H1 (cell line): ENCODE measurements at regions not wholly inside any gene's neighbourhood (a gene's known extent, or its start where the extent isn't known, plus 50 kb on each side); places are given as distances from the start of the nearest gene placed in this dataset.
A peak's percentile ranks its signal among the peaks of the same experiment; 100 is the strongest.

Experiments used
- CTCF ChIA-PET: fragments of 300-600 bp; sonication (Branson Sonifier 250); formaldehyde crosslinking; loops from one replicate; lab custom pipeline; 2021; ENCODE audit not compliant: partially characterized antibody; lab: Charles Lee
- POLR2A ChIA-PET: fragments of 300-600 bp; sonication (Branson Sonifier 250); formaldehyde crosslinking; loops from one replicate; lab custom pipeline; 2021; ENCODE audit warnings: inconsistent platforms; ENCODE audit not compliant: partially characterized antibody; lab: Charles Lee
- DNase-seq, 2 experiments: peaks; one replicate each; pipeline versions ENCODE4 v3.0.0 to v3.0.0-alpha.2; 2010 to 2022; ENCODE audit warnings: low spot score in 2 of 2, low read depth in 1 of 2, mixed read lengths in 1 of 2
- FAIRE-seq: peaks from 2 replicates; lab custom pipeline; 2011; peaks lifted over from hg19 to GRCh38; lab: Jason Lieb, UNC
- H2AFZ ChIP-seq: 2 replicates; pipeline ENCODE4 v1.8.1; 2012; ENCODE audit warnings: low read length, inconsistent platforms
- H2AK5ac ChIP-seq: 2 replicates; pipeline ENCODE4 v1.6.1; 2013; ENCODE audit warnings: low read depth, low read length
- H2BK120ac ChIP-seq: replicated peaks from 2 replicates; pipeline ENCODE3; 2013; ENCODE audit warnings: low read depth, low read length, inconsistent platforms
- H2BK12ac ChIP-seq: 2 replicates; pipeline ENCODE4 v1.6.1; 2013; ENCODE audit warnings: low read depth, low read length
- H2BK15ac ChIP-seq: 2 replicates; pipeline ENCODE4 v1.6.1; 2013; ENCODE audit warnings: low read length
- H2BK20ac ChIP-seq: 2 replicates; pipeline ENCODE4 v1.6.1; 2013; ENCODE audit warnings: low read length
- H2BK5ac ChIP-seq: 2 replicates; pipeline ENCODE4 v1.6.1; 2013; ENCODE audit warnings: low read depth, low read length
- H3K14ac ChIP-seq: 2 replicates; pipeline ENCODE4 v1.6.1; 2013; ENCODE audit warnings: inconsistent platforms; ENCODE audit not compliant: insufficient read length
- H3K18ac ChIP-seq: 2 replicates; pipeline ENCODE4 v1.6.1; 2013; ENCODE audit warnings: low read length; ENCODE audit errors: extremely low read depth
- H3K23ac ChIP-seq: 2 replicates; pipeline ENCODE4 v1.6.1; 2013; ENCODE audit warnings: inconsistent platforms; ENCODE audit not compliant: insufficient read length
- H3K23me2 ChIP-seq: 2 replicates; pipeline ENCODE4 v1.6.1; 2013; ENCODE audit warnings: low read depth, low read length
- H3K27ac ChIP-seq: 2 replicates; pipeline ENCODE4 v1.6.1; 2011; ENCODE audit warnings: low read depth, low read length, inconsistent platforms
- H3K27me3 ChIP-seq, 4 experiments: replicated peaks in 1 of 4; 1 replicate in 1 of 4; 2 replicates in 3 of 4; pipeline versions ENCODE4 v1.6.1 to v1.8.1; 2011 to 2013; ENCODE audit warnings: low read length in 3 of 4, mild to moderate bottlenecking in 3 of 4, inconsistent platforms in 2 of 4, mixed read lengths in 2 of 4, moderate library complexity in 1 of 4; ENCODE audit not compliant: control insufficient read depth in 3 of 4, insufficient read depth in 3 of 4; ENCODE audit errors: extremely low read depth in 1 of 4
- H3K36me3 ChIP-seq, 4 experiments: 2 replicates each; pipeline versions ENCODE4 v1.6.1 to v1.8.1; 2011 to 2013; ENCODE audit warnings: mild to moderate bottlenecking in 4 of 4, low read length in 3 of 4, moderate library complexity in 2 of 4, control low read depth in 1 of 4, inconsistent platforms in 1 of 4; ENCODE audit not compliant: insufficient read depth in 4 of 4, control insufficient read depth in 2 of 4
- H3K4ac ChIP-seq: replicated peaks from 2 replicates; pipeline ENCODE3; 2013; ENCODE audit warnings: low read length, low read depth, mixed read lengths, inconsistent platforms; ENCODE audit not compliant: insufficient read length
- H3K4me1 ChIP-seq, 4 experiments: replicated peaks in 1 of 4; 1 replicate in 1 of 4; 2 replicates in 3 of 4; pipeline versions ENCODE4 v1.6.1 to v1.8.1; 2011 to 2013; ENCODE audit warnings: low read length in 3 of 4, inconsistent platforms in 2 of 4, mixed read lengths in 1 of 4; ENCODE audit not compliant: insufficient read depth in 4 of 4, control insufficient read depth in 3 of 4
- H3K4me2 ChIP-seq, 2 experiments: 2 replicates each; pipeline versions ENCODE4 v1.6.1 to v1.8.1; 2011 to 2013; ENCODE audit warnings: low read depth in 2 of 2, low read length in 2 of 2, control low read depth in 1 of 2, inconsistent platforms in 1 of 2, mild to moderate bottlenecking in 1 of 2; ENCODE audit not compliant: insufficient read depth in 1 of 2
- H3K4me3 ChIP-seq, 4 experiments: fragments of 200-600, 300-600 bp in 1 of 4; sonication (generic), shearing (Covaris generic), sonication (Bioruptor Twin) in 1 of 4; 2 replicates each; pipeline versions ENCODE4 v1.5.1 to v1.8.1; 2011 to 2016; ENCODE audit warnings: low read length in 4 of 4, low read depth in 3 of 4, control low read depth in 2 of 4, inconsistent platforms in 2 of 4, mild to moderate bottlenecking in 2 of 4, mixed read lengths in 1 of 4, moderate library complexity in 1 of 4; ENCODE audit not compliant: insufficient read depth in 2 of 4; ENCODE audit errors: extremely low read depth in 1 of 4
- H3K56ac ChIP-seq: replicated peaks from 2 replicates; pipeline ENCODE3; 2013; ENCODE audit warnings: low read depth, mild to moderate bottlenecking, mixed read lengths, low read length, inconsistent platforms; ENCODE audit not compliant: insufficient read length
- H3K79me1 ChIP-seq: 2 replicates; pipeline ENCODE4 v1.6.1; 2013; ENCODE audit warnings: low read depth, low read length, control low read depth
- H3K79me2 ChIP-seq, 2 experiments: 2 replicates each; pipeline versions ENCODE4 v1.6.1 to v1.8.1; 2012 to 2013; ENCODE audit warnings: low read length in 2 of 2, mild to moderate bottlenecking in 2 of 2, inconsistent platforms in 1 of 2; ENCODE audit not compliant: insufficient read depth in 2 of 2, control insufficient read depth in 1 of 2
- H3K9ac ChIP-seq, 4 experiments: replicated peaks in 1 of 4; 1 replicate in 1 of 4; 2 replicates in 3 of 4; pipeline versions ENCODE4 v1.6.1 to v1.8.1; 2011 to 2013; ENCODE audit warnings: low read depth in 3 of 4, low read length in 3 of 4, control low read depth in 2 of 4, mild to moderate bottlenecking in 2 of 4, moderate library complexity in 2 of 4, inconsistent platforms in 1 of 4; ENCODE audit errors: extremely low read depth in 1 of 4
- H3K9me3 ChIP-seq, 2 experiments: 2 replicates each; pipeline versions ENCODE4 v1.6.1 to v1.8.1; 2012 to 2013; ENCODE audit warnings: mild to moderate bottlenecking in 2 of 2, moderate library complexity in 2 of 2, control low read depth in 1 of 2, inconsistent platforms in 1 of 2, low read depth in 1 of 2, low read length in 1 of 2, mixed read lengths in 1 of 2; ENCODE audit not compliant: insufficient read depth in 2 of 2
- H4K20me1 ChIP-seq, 2 experiments: replicated peaks in 1 of 2; 2 replicates each; pipeline versions ENCODE3 to v1.8.1; 2011 to 2013; ENCODE audit warnings: inconsistent platforms in 2 of 2, low read length in 2 of 2, mild to moderate bottlenecking in 1 of 2; ENCODE audit not compliant: insufficient read depth in 2 of 2, control insufficient read depth in 1 of 2
- H4K5ac ChIP-seq: 2 replicates; pipeline ENCODE4 v1.6.1; 2013; ENCODE audit warnings: low read length, low read depth, mixed read lengths, inconsistent platforms; ENCODE audit not compliant: insufficient read length
- H4K8ac ChIP-seq: 2 replicates; pipeline ENCODE4 v1.8.0; 2013; ENCODE audit warnings: mild to moderate bottlenecking, moderate library complexity, low read length, inconsistent platforms; ENCODE audit not compliant: insufficient read depth; ENCODE audit errors: extremely low read depth
- H4K91ac ChIP-seq: replicated peaks from 2 replicates; pipeline ENCODE3; 2013; ENCODE audit warnings: low read length, mixed read lengths, inconsistent platforms; ENCODE audit not compliant: insufficient read length
- ASH2L ChIP-seq: fragments of 200-600, 300-600 bp; sonication (generic); IDR thresholded peaks from one replicate; pipeline ENCODE4 v1.7.1; 2017; ENCODE audit warnings: low read length
- ATF3 ChIP-seq: IDR thresholded peaks from 2 replicates; pipeline ENCODE4 v1.6.1; 2011; ENCODE audit warnings: low read depth, mild to moderate bottlenecking, low read length; ENCODE audit not compliant: insufficient read depth
- BRCA1 ChIP-seq: IDR thresholded peaks from 2 replicates; pipeline ENCODE4 v1.6.1; 2012; ENCODE audit warnings: low read depth, low read length, improper control_type of control experiment
- CBX8 ChIP-seq: fragments of 300-800, 300-1000 bp; sonication (generic); IDR thresholded peaks from 2 replicates; pipeline ENCODE4 v1.7.1; 2016; ENCODE audit warnings: low read depth, low read length, borderline replicate concordance
- EGR1 ChIP-seq: IDR thresholded peaks from 2 replicates; pipeline ENCODE4 v1.6.1; 2011; ENCODE audit warnings: low read depth, low read length, borderline replicate concordance
- GABPA ChIP-seq: IDR thresholded peaks from 2 replicates; pipeline ENCODE4 v1.6.1; 2011; ENCODE audit warnings: mild to moderate bottlenecking, low read length, moderate library complexity, borderline replicate concordance; ENCODE audit not compliant: insufficient read depth
- JUN ChIP-seq: IDR thresholded peaks from 2 replicates; pipeline ENCODE4 v1.6.1; 2011; ENCODE audit warnings: low read depth, mild to moderate bottlenecking, improper control_type of control experiment, low read length
- MAX ChIP-seq: IDR thresholded peaks from 2 replicates; pipeline ENCODE4 v1.6.1; 2012; ENCODE audit warnings: inconsistent platforms
- POU5F1 ChIP-seq: IDR thresholded peaks from 2 replicates; pipeline ENCODE4 v1.6.1; 2011; ENCODE audit warnings: low read depth, mild to moderate bottlenecking, low read length, moderate library complexity
- RFX5 ChIP-seq: IDR thresholded peaks from 2 replicates; pipeline ENCODE4 v1.6.1; 2011; ENCODE audit warnings: low read depth, low read length, improper control_type of control experiment, borderline replicate concordance
- SRF ChIP-seq: IDR thresholded peaks from 2 replicates; pipeline ENCODE4 v1.6.1; 2011; ENCODE audit warnings: mild to moderate bottlenecking, low read depth, low read length, moderate library complexity
- TCF12 ChIP-seq: IDR thresholded peaks from 2 replicates; pipeline ENCODE4 v1.6.1; 2011; ENCODE audit warnings: low read depth, mild to moderate bottlenecking, low read length
- WGBS, 2 experiments: shearing (Covaris generic) in 1 of 2; methylation state at CpG; one replicate each; pipeline versions ENCODE4 v1.1.6 to v1.1.7; 2013 to 2015; ENCODE audit warnings: low lambda C conversion rate in 2 of 2, mixed read lengths in 2 of 2, inconsistent platforms in 1 of 2, low coverage in 1 of 2, missing lambda C conversion rate in 1 of 2; ENCODE audit not compliant: insufficient replicate concordance in 2 of 2, insufficient coverage in 1 of 2, insufficient read length in 1 of 2; ENCODE audit errors: extremely low coverage in 1 of 2, missing lambda C conversion rate in 1 of 2; 5-methylcytosine and 5-hydroxymethylcytosine counted together

- Histone ChIP-seq H3K23me2 (no peaks in the 10 kb centered on the region), H3K23ac (no peak overlapping the region), H3K14ac (no peak overlapping the region), H3K9me3 (peaks cover 3 to 7% of the 10 kb centered on the region in 2 experiments; a peak in 1 of 4 replicates), H2BK20ac (no peak overlapping the region), H4K8ac (no peak overlapping the region), H4K5ac (no peak overlapping the region), H2BK120ac (no peak overlapping the region), H3K27ac (no peak overlapping the region), H2BK15ac (0 out of 2 replicates have a peak overlapping the region, but pooled peaks have one; percentile 4), H2BK12ac (no peak overlapping the region), H3K9ac (no peak overlapping the region), H4K20me1 (no peaks in the 10 kb centered on the region), H3K4ac (no peak overlapping the region), H3K56ac (no peak overlapping the region), H2AK5ac (no peak overlapping the region), H3K4me3 (no peak overlapping the region), H3K4me1 (peaks cover 0 to 2% (median 0%) of the 10 kb centered on the region in 4 experiments; a peak in 1 of 7 replicates), H4K91ac (peak overlapping the region; percentile 61), H2BK5ac (no peak overlapping the region), H3K36me3 (no peaks in the 10 kb centered on the region), H3K79me1 (no peaks in the 10 kb centered on the region), H3K27me3 (no peaks in the 10 kb centered on the region), H3K79me2 (no peaks in the 10 kb centered on the region), H2AFZ (0 out of 2 replicates have a peak overlapping the region, but pooled peaks have one; percentile 12), H3K18ac (no peak overlapping the region), H3K4me2 (no peak overlapping the region)
- CTCF ChIA-PET = interaction anchor here (1.1 to 1.5 kb wide), 2 partner anchors 11 to 14 kb away, joined by 3 to 4 read pairs; no protein-coding TSS in a partner anchor
- FAIRE-seq (no peak), DNase-seq (no peak)
- POLR2A ChIA-PET = interaction anchor here (0.7 kb wide), 1 partner anchor 122 kb away, joined by 4 read pairs; no protein-coding TSS in a partner anchor
- WGBS, 2 experiments = 91% methylated on average over 12 of the region's 12 CpGs; no CpG with 5 or more reads in 1 of the 2 experiments
- no peak for TF ChIP-seq MAX
- TF ChIP-seq CBX8 = no peak
- TF ChIP-seq EGR1 = no peak
- no peak for TF ChIP-seq SRF
- no peak for TF ChIP-seq JUN
- no peak for TF ChIP-seq ASH2L
- no peak for TF ChIP-seq GABPA
- no peak for TF ChIP-seq RFX5
- no peak for TF ChIP-seq BRCA1
- TF ChIP-seq TCF12 = no peak
- TF ChIP-seq ATF3 = no peak
- TF ChIP-seq POU5F1 = no peak
Observed at GRCh38 chr3:194256040-194256945, 94.8 kb downstream of the CPN2 start.
